Tongue (tissue), 1 donor: ENCODE measurements at regions not wholly inside any gene's neighbourhood (a gene's known extent, or its start where the extent isn't known, plus 50 kb on each side); places are given as distances from the start of the nearest gene placed in this dataset.
A peak's percentile ranks its signal among the peaks of the same experiment; 100 is the strongest.
"Not testable (repeated sequence)": the region's sequence is repeated elsewhere in the genome, so short reads cannot be mapped to it uniquely, and the experiment has no call there.

ENCODE experiments used
- DNase-seq: peaks from one replicate; pipeline ENCODE4 v3.0.0-alpha.2; 2015

DNA sequence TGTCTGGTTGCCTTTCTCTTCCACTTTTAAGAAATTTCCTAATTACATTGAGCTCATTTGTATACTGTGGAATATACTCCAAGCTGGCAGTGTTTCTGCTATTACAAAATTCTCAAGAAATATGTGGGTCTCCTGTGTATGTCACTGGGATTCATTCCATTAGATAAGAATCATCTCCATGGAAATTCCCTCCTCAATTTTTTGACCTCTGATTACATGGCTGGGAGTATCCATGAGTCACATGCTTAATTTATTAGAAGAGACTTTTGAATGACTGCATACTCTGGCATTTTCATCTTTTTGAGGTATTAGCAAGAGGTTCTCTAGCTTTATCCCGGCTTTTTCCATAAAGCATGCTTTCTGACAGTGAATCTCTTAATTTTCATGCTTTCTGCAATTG, 665.5 kb upstream of the CNTNAP5 start:
- DNase-seq = no peak

DNA sequence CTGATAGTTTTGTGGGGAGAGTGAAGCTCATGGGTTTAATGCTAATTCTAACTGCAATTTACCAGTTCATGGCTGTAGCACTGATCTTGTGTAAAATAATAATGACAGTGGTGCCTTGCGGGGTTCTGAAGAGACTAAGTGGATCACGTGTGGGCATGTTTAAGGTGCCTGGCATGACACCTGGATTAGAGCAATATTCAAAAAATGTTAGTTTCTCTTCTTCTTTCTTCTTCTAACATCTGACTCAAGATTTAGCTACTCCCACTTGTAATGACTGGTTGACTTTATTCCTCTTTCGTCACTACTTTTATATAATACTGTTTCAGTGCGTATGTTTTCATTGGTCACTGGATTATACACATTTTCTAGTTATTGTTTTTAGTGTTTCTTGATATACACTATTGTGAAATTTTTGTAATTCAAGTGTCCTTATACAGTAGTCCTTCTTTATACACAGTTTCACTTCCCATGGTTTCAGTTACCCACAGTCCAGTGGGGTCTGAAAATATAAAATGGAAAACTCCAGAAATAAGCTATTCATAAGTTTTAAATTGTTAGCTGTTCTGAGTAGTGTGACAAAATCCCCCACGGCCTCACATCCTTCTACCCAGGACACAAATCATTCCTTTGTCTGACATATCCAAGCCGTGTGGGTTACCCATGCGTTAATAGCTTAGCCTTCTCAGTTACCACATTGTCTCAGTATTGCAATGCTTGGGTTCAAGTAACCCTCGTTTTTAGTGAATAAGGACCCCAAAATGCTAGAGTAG, 662.2 kb upstream of the CNTNAP5 start:
- DNase-seq = no peak

DNA sequence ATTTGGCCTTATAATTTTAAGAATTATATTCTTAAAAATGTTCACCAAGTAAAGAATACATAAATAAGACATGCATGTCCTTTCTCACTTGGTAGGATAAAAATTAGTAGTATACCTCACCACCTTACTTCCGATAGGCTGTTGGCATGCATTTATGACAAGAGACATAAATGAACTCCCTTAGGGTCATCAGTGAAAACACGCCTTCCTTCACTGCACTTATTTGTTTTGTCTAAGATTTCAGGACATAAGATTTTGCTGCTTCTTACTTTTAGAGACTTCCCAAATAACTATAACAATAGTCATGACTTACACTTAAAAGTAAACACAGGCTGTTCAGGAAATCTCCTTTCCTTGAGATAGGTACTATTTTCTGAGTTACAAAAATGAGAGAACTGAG, 661.3 kb upstream of the CNTNAP5 start:
- DNase-seq = no peak

DNA sequence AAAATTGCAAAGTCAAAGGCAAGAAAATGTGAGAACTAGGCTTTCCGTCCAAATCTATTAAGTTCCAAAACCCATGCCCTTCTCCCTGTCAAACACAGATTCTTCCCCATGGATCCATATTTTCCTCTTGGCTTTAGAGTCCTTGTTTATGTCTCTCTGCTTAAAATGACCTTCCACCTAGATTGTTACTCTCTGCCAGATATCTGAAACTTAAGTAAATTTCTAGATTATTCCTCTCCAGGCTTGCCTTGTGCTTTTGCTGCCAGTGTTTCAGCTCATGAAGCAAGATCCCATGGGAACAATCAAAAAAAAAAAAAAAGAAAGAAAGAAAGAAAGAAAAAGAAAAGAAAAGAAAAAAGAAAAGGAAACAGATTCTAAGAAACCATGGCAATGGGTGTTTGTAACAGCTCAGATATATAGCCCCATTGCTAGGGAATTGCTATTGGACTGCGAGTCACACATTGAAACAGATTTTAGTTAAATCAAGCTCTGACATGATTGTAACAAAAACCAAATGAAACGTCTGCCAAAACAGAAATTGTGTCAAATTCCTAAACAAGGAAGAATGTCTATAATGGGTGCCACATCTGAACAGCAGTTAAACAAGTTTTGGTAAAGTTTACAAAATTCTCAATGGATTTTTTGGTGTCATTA, 660.7 kb upstream of the CNTNAP5 start:
- peak; percentile 20 for DNase-seq

DNA sequence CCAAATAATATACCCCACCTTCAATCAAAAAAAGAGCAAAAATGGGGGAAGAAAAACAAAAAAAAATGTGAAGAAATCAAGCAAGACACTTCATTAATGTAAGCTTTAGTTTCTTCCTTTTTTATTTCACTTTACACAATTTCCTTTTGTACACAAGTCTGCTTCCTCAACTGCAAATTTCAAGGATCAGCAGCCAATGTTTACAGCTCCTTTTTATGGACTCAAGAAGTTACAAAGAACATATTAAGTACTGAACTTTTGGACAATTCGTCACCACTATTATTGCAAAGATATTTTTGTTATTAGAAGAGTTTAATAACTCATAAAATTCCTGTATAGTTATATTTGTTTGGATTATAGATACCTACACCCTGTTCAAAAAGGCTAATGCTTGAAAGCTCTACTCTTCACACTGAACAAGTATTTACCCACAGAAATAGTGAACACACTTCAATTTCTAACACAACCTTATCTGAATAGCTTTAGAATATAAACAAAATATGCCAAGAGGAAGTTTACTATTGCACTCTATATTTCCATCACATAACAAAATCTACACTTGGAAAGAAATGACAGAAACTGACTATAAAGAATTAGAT, 658.7 kb upstream of the CNTNAP5 start:
- DNase-seq = no peak

DNA sequence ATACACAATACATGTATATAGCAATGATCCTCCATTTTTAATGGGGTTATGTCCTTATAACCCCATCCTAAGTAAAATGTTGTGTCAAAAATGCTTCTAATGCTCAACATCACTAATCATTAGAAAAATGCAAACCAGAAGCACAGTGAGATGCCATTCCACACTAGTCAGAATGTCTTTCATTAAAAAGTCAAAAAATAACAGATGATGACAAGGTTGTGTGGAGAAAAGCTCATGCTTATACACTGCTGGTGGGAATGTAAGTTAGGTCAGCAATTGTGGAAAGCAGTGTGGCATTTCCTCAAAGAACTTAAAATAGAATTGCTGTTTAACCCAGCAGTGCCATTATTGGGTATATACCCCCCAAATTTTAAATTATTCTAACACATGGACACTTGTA, 654.9 kb upstream of the CNTNAP5 start:
- no peak for DNase-seq

DNA sequence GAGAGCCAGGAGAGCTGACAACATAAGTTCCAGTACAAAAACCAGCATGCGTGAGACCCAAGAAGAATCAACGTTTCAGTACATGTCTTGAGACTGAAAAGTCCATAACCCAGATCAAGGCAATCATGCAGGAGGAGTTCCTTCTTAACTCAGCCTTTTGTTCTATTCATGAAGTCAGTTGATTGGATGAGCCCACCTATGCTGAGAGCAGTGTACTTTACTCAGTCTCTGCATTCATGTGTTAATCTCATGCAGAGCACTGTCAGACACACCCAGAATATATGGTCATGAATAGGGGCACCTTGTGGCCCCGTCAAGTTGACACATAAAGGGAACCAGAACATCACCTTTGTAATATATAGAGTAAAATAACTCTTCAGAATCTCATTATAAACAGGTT, 653.6 kb upstream of the CNTNAP5 start:
- no peak for DNase-seq

DNA sequence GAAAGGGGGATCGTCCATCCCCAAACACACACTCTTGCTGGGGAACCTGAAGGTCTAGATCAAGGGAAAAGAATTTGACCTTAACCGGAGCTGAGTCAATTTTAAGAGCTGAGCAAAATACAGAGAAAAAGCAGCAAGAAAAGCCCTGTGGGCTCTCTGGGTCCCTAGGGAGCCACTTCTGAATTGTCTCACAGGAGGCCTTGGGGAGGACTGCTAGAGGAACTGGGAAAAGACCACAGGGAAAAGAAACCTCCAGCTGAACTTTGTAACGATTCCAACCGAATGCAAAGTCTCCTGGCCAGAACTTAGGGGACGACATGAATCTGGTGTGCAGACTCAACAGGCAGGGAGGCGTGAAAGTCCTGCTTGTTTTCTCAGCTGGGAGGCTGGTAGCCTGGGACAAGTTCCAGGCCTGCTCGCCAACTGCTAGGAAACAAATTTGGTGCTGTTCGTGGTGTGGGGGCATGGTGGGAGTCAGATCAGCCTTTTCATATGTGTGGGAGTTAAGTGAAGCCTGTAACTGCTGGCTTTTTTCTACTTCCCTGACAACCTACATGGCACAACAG, 644.6 kb upstream of the CNTNAP5 start:
- no peak for DNase-seq

DNA sequence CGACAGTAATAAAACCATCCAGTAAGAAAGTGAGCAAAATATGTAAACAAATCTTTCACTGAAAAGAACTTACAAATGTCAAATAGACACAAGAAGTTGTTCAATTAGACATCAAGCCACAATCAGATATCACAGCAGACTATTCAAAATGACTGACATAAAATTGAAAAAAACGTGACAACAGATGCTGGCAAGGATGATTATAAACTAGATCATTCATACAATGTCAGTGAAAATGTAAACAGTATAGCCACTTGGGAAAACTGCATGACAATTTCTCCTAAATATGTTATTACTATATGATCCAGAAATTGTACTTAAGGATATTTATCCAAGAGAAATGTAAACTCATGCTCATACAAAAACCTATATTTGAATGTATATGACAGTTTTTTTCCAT, 609.4 kb upstream of the CNTNAP5 start:
- peak; percentile 24 for DNase-seq

DNA sequence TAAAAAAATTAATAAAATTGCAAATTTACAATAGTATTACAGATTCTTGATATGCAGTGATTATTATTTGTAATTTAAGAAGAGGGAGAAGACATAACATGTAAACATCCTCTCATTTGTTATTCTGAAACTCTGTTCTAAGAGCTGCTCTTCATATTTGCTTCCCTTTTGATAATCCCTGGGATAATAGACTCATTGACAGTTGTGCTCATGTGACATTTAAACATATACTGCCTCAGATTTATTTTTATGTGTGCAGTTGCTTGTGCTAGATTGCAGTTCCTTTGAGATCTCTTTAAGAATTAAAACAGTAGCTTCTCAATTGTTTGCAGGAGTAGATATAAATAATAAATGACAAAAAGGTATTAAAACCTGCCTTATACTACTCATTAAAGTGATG, 605.1 kb upstream of the CNTNAP5 start:
- DNase-seq = no peak

DNA sequence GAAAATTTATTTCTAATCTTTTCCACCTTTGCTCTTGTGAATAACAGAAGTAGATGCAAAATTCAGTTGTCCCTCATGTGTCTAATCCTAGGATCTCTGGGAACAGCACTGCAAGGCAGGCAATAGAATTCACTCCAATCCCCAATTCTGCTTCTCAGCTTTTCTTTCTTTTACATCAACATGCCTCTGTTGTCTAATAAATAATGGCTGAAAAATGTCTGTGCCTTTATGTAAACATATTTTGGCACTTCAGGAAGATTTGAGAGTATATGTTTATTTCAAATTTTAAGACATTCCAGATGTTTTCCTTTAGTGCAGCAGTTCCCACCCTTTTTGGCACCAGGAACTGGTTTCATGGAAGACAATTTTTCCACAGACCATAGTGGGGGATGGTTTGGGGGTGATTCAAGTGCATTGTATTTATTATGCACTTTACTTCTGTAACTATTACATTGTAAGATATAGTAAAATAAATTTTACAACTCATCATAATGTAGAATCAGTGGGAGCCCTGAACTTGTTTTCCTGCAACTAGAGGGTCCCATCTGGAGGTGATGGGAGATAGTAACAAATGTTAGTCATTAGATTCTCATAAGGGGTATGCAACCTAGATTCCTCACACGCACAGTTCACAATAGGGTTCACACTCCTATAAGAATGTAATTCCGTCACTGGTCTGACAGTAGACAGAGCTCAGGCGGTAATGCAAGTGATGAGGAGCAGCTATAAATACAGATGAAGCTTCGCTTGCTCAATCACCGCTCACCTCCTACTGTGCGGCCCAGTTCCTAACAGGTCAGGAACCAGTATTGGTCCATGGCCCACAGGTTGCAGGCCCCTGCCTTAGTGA, 590.3 kb upstream of the CNTNAP5 start:
- peak; percentile 90 for DNase-seq

DNA sequence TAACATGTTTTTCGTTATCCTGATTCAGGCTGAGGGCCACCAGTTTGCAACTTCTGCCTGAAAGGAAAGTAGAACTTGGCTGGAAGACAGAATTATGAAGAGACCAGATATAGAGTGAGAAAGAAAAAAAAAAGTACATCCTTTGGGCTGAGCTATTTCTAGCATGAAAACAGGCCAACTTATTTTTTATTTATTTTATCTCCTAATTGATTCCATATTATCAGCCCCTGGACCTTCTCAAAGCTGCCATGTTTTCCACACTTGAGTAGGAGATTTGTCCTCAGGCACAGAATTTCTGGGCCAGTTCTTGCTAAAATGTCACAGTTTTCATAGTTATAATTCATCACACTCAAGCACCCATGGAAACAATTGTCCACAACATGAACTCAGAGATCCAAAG, 586.8 kb upstream of the CNTNAP5 start:
- DNase-seq = peak; percentile 71

DNA sequence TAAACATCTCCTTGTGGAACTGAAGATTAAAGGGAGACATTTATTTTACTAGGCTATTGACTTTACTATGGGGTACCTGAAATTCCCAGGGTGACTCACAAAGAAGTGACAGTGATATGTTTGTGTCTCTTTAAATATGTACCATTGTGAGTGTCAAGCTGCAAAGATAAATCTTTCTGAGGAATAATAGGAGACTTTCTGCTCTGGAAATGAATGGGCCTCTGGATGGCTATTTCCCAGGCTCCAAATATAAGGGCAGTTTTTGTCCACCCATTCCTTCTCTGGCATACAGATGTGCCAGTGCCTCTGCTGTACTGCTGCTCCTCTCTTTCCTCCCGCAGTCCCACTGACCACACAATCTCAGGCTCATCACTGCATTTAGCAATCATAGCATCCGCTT, 586.4 kb upstream of the CNTNAP5 start:
- DNase-seq = no peak

DNA sequence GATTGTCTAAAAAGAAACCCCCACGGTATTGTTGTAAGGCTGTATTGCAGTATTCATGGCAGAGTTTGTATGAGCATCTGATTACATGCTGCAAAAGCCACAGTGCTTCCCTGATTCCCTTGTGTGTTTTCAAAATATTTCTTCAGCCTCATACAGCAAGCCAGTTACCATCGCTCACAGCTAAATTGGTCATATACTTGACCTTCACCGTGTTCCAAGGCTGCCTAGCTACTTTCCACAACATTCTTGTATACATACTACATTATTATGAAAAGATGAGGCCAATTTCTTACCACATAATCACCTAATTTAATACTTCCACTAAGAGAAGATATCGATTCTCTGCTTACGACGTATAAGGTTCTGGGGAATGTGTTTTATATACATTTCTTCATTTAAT, 576.3 kb upstream of the CNTNAP5 start:
- peak; percentile 8 for DNase-seq

DNA sequence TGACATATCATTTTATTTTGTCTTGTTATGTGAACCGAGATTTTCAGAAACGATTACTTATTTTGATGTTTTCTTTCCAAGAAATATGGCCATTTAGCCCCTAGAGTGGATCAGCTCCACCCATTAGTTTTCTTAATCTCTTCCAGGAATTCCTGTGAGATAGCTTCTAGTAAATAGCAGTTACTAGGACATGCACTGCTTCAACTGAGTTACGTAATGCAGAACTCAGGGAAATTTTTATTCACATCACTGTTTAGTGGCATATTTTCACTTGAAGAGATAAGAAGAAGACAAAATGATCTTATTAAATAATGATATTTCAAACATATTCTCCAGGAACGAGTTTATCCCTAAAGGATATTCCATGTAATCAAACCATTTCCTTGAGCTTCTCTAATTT, 573.5 kb upstream of the CNTNAP5 start:
- no peak for DNase-seq

DNA sequence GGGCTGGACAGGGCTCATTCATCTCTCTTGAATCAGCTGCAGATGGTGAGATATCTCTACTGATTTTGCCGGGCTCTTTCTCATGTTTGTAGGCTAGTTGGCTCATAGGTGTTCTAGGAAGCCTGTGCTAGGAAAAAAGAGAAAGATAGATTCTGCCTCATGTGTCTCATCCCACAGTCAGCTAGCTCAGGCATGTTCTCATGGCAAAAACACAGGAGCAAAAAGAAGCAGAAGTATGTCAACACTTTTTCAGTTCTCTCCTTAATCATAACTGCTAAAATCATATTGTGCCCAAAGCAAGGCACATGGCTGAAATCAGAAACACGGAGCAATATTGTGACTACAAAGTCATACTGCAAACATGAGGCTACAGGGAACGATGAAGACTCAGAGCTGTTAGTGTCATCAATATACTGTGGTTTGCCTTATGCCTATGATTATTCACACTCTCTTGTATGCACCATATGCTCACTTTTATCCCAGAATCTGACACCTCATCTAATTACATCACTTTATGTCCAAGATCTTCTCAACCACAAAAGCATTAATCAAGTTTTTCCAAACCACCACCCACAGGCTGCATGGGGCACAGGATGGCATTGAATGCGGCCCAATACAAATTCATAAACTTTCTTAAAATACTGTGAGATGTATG, 571.9 kb upstream of the CNTNAP5 start:
- DNase-seq = no peak

DNA sequence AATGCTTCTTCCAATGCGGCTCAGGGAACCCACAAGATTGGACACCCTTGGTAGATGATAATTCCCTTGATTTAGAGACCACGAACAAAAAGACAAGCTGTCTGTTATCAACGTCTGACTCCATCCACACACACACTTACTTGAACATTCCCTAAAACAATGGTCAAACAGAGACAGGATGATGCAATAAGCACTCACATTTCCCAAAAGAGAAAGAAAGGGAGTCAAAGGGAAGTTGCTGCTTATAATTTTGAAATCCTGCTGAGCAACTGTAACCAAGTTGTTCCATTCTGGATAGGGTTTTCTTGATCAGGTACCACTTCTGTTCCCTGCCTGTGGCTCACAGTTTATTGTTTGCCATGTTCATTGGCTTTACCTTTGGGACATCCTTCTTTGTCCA, 571.3 kb upstream of the CNTNAP5 start:
- DNase-seq = no peak

DNA sequence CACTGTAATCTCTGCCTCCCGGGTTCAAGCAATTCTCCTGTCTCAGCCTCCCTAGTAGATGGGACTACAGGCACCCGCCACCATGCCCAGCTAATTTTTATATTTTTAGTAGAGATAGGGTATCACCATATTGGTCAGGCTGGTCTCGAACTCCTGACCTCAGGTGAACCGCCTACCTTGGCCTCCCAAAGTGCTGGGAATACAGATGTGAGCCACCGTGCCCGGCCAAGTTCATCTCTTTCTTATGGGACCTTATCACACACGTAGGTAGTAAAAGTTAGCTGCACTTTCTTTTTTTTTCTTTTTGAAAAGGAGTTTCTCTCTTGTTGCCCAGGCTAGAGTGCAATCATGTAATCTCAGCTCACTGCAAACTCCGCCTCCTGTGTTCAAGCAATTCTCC, 569.9 kb upstream of the CNTNAP5 start:
- not testable (repeated sequence) for DNase-seq

DNA sequence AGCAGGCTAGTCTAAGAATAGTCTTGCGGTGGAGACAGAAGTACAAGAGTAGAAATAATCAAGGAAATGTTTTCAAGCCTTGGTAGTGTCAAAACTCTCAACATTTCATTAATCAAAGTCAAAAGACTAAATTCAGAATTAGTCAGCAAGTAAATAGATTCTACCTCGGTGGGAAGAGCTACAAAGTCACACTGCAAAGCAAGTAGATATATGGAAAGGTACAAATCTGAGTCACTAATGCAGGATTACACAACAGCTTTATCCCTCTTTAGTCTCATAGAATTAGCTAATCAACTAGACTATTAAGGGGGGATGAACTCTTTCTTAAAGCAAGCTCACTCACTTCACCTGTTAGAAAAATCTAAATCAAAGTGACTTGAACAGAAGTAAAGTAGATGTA, 568.7 kb upstream of the CNTNAP5 start:
- DNase-seq = no peak

DNA sequence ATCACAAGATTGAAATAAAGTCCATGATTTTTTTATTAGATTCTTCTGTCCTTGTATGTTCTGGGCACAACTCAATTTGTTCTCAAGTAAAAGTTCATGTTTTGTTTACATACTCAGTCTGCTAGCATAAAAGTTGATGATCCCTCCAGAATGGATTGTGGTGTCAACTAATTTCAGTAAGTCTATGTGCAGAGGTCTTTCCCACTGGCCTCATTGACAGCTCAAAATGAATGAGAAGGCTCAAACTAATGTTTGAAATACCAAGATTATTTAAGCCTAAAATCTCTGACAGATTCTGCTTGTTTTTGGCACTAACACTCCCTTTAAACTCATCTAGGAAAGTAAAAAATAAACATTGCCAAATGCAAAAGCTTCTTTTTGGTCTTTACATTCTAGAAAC, 561.2 kb upstream of the CNTNAP5 start:
- DNase-seq = peak; percentile 7

DNA sequence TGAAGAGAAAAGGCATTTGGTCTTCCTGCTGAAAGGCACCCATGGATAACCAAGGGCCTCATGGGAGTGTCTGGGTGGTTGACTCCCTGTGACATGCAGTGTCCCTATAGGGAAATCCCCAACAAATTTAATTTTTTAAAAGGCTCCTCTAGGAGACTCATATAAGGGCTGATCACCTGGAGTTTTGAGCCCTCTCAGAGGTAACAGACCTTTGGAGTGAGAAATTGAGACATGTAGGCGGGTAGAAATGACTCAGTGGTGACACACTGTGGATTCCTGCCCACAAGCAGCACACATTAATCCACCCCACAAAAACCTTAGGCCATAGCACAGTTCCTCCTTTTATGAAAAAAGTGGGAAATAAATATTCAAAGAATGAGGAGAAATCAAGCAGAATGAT, 557.0 kb upstream of the CNTNAP5 start:
- DNase-seq = no peak

DNA sequence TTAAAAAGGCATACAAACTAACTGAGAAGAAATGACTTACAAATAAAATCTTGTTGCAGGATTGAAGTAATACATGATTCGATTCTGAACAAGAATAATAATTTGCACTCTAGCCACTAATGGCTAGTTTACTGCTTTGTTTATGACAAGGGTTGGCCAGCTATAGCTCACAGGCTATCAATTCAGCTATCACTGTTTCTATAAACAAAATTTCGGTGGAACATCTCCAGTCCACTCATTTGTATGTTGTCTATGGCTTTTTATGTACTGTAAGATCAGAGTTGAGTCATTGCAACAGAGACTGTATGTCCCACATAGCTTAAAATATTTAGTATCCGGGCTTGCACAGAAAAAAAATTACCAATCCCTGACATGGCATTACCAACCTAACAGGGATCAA, 543.7 kb upstream of the CNTNAP5 start:
- no peak for DNase-seq
